Parathyroid adenoma (tissue), 2 donors: ENCODE measurements at regions not wholly inside any gene's neighbourhood (a gene's known extent, or its start where the extent isn't known, plus 50 kb on each side); places are given as distances from the start of the nearest gene placed in this dataset.

Source experiments
- H2AFZ ChIP-seq: fragments of 300-600 bp; sonication (generic); one replicate; pipeline ENCODE4 v1.7.0; 2017; ENCODE audit warnings: antibody characterized with exemption, mild to moderate bottlenecking
- H3K27ac ChIP-seq: fragments of 300-600 bp; sonication (generic); one replicate; pipeline ENCODE4 v1.7.0; 2017
- H3K27me3 ChIP-seq: fragments of 300-600 bp; sonication (generic); one replicate; pipeline ENCODE4 v1.7.0; 2017; ENCODE audit warnings: low read length; ENCODE audit not compliant: control insufficient read depth, insufficient read depth
- H3K36me3 ChIP-seq: fragments of 300-600 bp; sonication (generic); one replicate; pipeline ENCODE4 v1.7.0; 2017; ENCODE audit warnings: low read length; ENCODE audit not compliant: control insufficient read depth, insufficient read depth
- H3K4me1 ChIP-seq: fragments of 300-600 bp; sonication (generic); one replicate; pipeline ENCODE4 v1.7.0; 2017; ENCODE audit warnings: control low read depth
- H3K4me2 ChIP-seq: fragments of 300-600 bp; sonication (generic); one replicate; pipeline ENCODE4 v1.7.0; 2017; ENCODE audit warnings: low read length
- H3K4me3 ChIP-seq: fragments of 300-600 bp; sonication (generic); one replicate; pipeline ENCODE4 v1.7.0; 2017; ENCODE audit warnings: low read depth, low read length
- H3K79me2 ChIP-seq: fragments of 300-600 bp; sonication (generic); one replicate; pipeline ENCODE4 v1.7.0; 2017; ENCODE audit warnings: control low read depth
- H3K9ac ChIP-seq: fragments of 300-600 bp; sonication (generic); one replicate; pipeline ENCODE4 v1.7.0; 2017; ENCODE audit warnings: mild to moderate bottlenecking
- H3K9me3 ChIP-seq: fragments of 300-600 bp; sonication (generic); one replicate; pipeline ENCODE4 v1.7.0; 2017; ENCODE audit warnings: low read length; ENCODE audit not compliant: control insufficient read depth
- CTCF ChIP-seq: fragments of 300-600 bp; sonication (generic); IDR thresholded peaks from one replicate; pipeline ENCODE4 v1.7.0; 2017; ENCODE audit warnings: antibody characterized with exemption, mild to moderate bottlenecking
- donor health status: primary hyperparathyroidism.

GRCh38 chr12:114743799-114744198 lies 59.8 kb upstream of the TBX3 start:
- TF ChIP-seq CTCF: no peak
- H3K27ac ChIP-seq: no peak overlapping the region
- H3K4me1 ChIP-seq: no peaks in the 10 kb centered on the region
- no peak overlapping the region for H2AFZ ChIP-seq
- no peaks in the 10 kb centered on the region for H3K79me2 ChIP-seq
- H3K9ac ChIP-seq: no peak overlapping the region
- H3K4me2 ChIP-seq: no peak overlapping the region
- no peaks in the 10 kb centered on the region for H3K27me3 ChIP-seq
- H3K9me3 ChIP-seq: no peaks in the 10 kb centered on the region
- no peaks in the 10 kb centered on the region for H3K36me3 ChIP-seq
- no peak overlapping the region for H3K4me3 ChIP-seq

GRCh38 chr12:114743289-114743688 lies 59.3 kb upstream of the TBX3 start:
- no peak overlapping the region for H3K4me2 ChIP-seq
- TF ChIP-seq CTCF: no peak
- H3K79me2 ChIP-seq: no peaks in the 10 kb centered on the region
- no peaks in the 10 kb centered on the region for H3K27me3 ChIP-seq
- H3K4me3 ChIP-seq: no peak overlapping the region
- no peaks in the 10 kb centered on the region for H3K9me3 ChIP-seq
- no peaks in the 10 kb centered on the region for H3K4me1 ChIP-seq
- H3K9ac ChIP-seq: no peak overlapping the region
- no peak overlapping the region for H2AFZ ChIP-seq
- no peak overlapping the region for H3K27ac ChIP-seq
- H3K36me3 ChIP-seq: no peaks in the 10 kb centered on the region

- Histone ChIP-seq H3K27ac (no peak overlapping the region), H3K9ac (no peak overlapping the region), H3K4me3 (no peak overlapping the region), H3K9me3 (no peaks in the 10 kb centered on the region), H2AFZ (no peak overlapping the region), H3K4me1 (no peaks in the 10 kb centered on the region), H3K79me2 (no peaks in the 10 kb centered on the region), H3K27me3 (no peaks in the 10 kb centered on the region), H3K36me3 (no peaks in the 10 kb centered on the region), H3K4me2 (no peak overlapping the region)
- no peak for TF ChIP-seq CTCF
Measured at GRCh38 chr12:114742363-114742762, 58.4 kb upstream of the TBX3 start.

GRCh38 chr12:114741940-114742339 lies 58.0 kb upstream of the TBX3 start:
- H3K4me3 ChIP-seq: no peak overlapping the region
- H3K27ac ChIP-seq: no peak overlapping the region
- no peak overlapping the region for H3K9ac ChIP-seq
- no peaks in the 10 kb centered on the region for H3K9me3 ChIP-seq
- H3K4me2 ChIP-seq: no peak overlapping the region
- H3K27me3 ChIP-seq: no peaks in the 10 kb centered on the region
- H2AFZ ChIP-seq: no peak overlapping the region
- no peaks in the 10 kb centered on the region for H3K79me2 ChIP-seq
- no peaks in the 10 kb centered on the region for H3K36me3 ChIP-seq
- TF ChIP-seq CTCF: no peak
- no peaks in the 10 kb centered on the region for H3K4me1 ChIP-seq

- H3K4me1 ChIP-seq: no peaks in the 10 kb centered on the region
- no peak overlapping the region for H3K27ac ChIP-seq
- no peaks in the 10 kb centered on the region for H3K27me3 ChIP-seq
- H3K79me2 ChIP-seq: no peaks in the 10 kb centered on the region
- no peaks in the 10 kb centered on the region for H3K36me3 ChIP-seq
- H3K9me3 ChIP-seq: no peaks in the 10 kb centered on the region
- no peak for TF ChIP-seq CTCF
- no peak overlapping the region for H2AFZ ChIP-seq
- no peak overlapping the region for H3K9ac ChIP-seq
- no peak overlapping the region for H3K4me2 ChIP-seq
- no peak overlapping the region for H3K4me3 ChIP-seq
Measured at GRCh38 chr12:114740448-114740847, 56.5 kb upstream of the TBX3 start.
